GM18507 (cell line): ENCODE measurements at regions not wholly inside any gene's neighbourhood (a gene's known extent, or its start where the extent isn't known, plus 50 kb on each side); places are given as distances from the start of the nearest gene placed in this dataset.
"Not testable (repeated sequence)": the region's sequence is repeated elsewhere in the genome, so short reads cannot be mapped to it uniquely, and the experiment has no call there.

ENCODE experiments used
- DNase-seq: peaks from one replicate; pipeline ENCODE4 v3.0.0; 2011; ENCODE audit warnings: low read depth; ENCODE audit not compliant: insufficient read length; ENCODE audit errors: extremely low spot score
- FAIRE-seq: peaks from 2 replicates; lab custom pipeline; 2011; peaks lifted over from hg19 to GRCh38; lab: Jason Lieb, UNC

- no peak for FAIRE-seq
- DNase-seq: no peak
Measured at GRCh38 chrX:26914232-26914631, 548.9 kb downstream of the PPP4R3C start.

- DNase-seq, FAIRE-seq: not testable (repeated sequence)
Measured at GRCh38 chrX:26911785-26912184, 551.4 kb downstream of the PPP4R3C start.

GRCh38 chrX:26909728-26910127 lies 553.4 kb downstream of the PPP4R3C start:
- FAIRE-seq (no peak), DNase-seq (no peak)

GRCh38 chrX:26908218-26908617 lies 554.9 kb downstream of the PPP4R3C start:
- FAIRE-seq (no peak), DNase-seq (no peak)

- FAIRE-seq (peak; percentile 9), DNase-seq (no peak)
Measured at GRCh38 chrX:26889574-26889973, 573.6 kb downstream of the PPP4R3C start.

GRCh38 chrX:26873736-26874135 lies 589.4 kb downstream of the PPP4R3C start:
- DNase-seq (no peak), FAIRE-seq (no peak)

GRCh38 chrX:26871967-26872366 lies 591.2 kb downstream of the PPP4R3C start:
- FAIRE-seq: no peak
- no peak for DNase-seq

- DNase-seq (no peak), FAIRE-seq (no peak)
Measured at GRCh38 chrX:26851981-26852380, 611.2 kb downstream of the PPP4R3C start.

GRCh38 chrX:26848511-26848910 lies 614.6 kb downstream of the PPP4R3C start:
- DNase-seq (no peak), FAIRE-seq (no peak)

GRCh38 chrX:26845056-26845455 lies 618.1 kb downstream of the PPP4R3C start:
- DNase-seq (no peak), FAIRE-seq (no peak)

- DNase-seq: no peak
- no peak for FAIRE-seq
Measured at GRCh38 chrX:26822448-26822847, 606.5 kb downstream of the MAGEB5 start.

GRCh38 chrX:26789751-26790150 lies 573.8 kb downstream of the MAGEB5 start:
- DNase-seq (no peak), FAIRE-seq (no peak)

GRCh38 chrX:26788402-26788998 lies 572.5 kb downstream of the MAGEB5 start:
- FAIRE-seq: no peak
- DNase-seq: no peak

GRCh38 chrX:26783512-26784225 lies 567.7 kb downstream of the MAGEB5 start:
- DNase-seq: no peak
- FAIRE-seq: no peak

- FAIRE-seq: no peak
Measured at GRCh38 chrX:26778320-26778888, 562.4 kb downstream of the MAGEB5 start.

GRCh38 chrX:26762253-26762652 lies 546.3 kb downstream of the MAGEB5 start:
- FAIRE-seq (no peak), DNase-seq (no peak)

More at GRCh38 chrX:26778320-26778888, 562.4 kb downstream of the MAGEB5 start:
- no peak for DNase-seq

GRCh38 chrX:26755760-26756159 lies 539.8 kb downstream of the MAGEB5 start:
- FAIRE-seq, DNase-seq: not testable (repeated sequence)

GRCh38 chrX:26747877-26748276 lies 531.9 kb downstream of the MAGEB5 start:
- DNase-seq: no peak
- no peak for FAIRE-seq

- no peak for FAIRE-seq
- DNase-seq: no peak
Measured at GRCh38 chrX:26722666-26723428, 506.9 kb downstream of the MAGEB5 start.

GRCh38 chrX:26672571-26672970 lies 456.6 kb downstream of the MAGEB5 start:
- FAIRE-seq: no peak
- no peak for DNase-seq
